Activated gamma-delta T cell treated with anti-CD3 and anti-CD28 coated beads, Interleukin-2, amount 50 U/mL, for 16 hours (primary cell): ENCODE measurements at regions not wholly inside any gene's neighbourhood (a gene's known extent, or its start where the extent isn't known, plus 50 kb on each side); places are given as distances from the start of the nearest gene placed in this dataset.

Source experiments
- DNase-seq: peaks from one replicate; pipeline ENCODE4 v3.0.0-alpha.2; 2020; ENCODE audit warnings: low read depth

DNA sequence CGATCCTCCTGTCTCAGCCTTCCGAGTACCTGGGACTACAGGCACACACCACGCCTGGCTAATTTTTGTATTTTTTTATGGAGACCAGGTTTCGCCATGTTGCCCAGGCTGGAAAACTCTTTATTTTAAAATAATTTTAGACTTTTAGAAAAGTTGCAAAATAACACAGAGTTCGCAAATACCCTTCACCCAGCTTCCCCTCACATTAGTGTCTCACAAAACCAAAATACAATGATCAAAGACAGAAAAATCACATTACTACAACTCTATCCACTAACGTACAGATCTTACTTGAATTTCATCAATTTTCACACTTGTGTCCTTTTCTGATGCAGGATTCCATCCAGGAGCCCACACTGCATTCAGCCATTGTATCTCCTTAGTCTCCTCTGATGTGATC, 58.8 kb upstream of the ERRFI1 start:
- no peak for DNase-seq

DNA sequence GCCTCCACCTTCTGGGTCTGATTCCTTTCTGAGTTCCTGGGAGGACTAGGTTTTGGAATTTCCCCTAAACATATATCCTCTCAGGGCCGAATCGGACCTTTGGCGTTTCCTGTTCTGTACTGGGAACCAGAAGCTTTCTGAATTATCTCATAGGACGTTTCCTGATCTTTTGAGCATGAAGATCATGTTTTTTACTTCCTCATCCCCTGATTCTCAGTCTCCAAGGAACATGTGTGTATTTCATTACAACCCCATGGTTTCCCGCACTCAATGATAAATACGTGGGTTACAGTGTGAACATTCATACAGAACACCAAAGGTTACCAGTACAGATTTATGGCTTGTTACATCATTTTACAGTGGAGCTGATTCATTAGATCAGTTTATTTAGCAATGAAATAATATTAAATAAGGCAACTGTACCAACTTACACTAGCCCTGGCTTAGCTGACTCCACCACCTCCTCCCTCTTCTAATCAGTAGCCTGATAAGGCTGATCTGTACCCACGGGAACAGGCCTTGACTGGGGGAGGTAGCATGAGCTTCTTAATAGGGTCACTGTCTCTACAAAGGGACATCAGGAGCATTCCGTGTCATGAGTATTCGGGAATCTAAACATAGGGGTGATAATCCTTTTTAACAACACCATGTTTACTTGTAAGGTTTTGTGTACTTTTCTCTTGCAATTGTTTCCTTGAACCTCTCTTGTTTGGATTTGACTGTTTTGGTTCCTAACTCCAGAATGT, 57.8 kb upstream of the ERRFI1 start:
- DNase-seq, result no peak

DNA sequence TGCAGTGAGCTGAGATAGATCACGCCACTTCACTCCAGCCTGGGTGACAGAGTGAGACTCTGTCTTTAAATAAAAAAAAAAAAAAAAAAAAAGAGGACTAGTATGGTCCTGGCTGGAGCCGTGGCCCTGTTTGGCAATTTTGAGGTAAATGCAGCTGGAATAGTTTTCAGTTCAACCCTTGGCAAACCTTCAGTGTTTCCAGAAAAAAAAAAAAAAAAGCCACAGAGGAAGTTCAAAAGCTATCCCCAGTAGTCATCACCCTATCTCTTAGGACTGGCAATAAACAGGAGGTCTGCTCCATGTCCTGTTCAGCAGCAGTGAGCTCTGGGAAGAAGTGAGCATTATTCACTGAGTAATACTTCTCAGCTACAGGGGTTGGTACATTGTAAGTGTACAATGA, 56.8 kb upstream of the ERRFI1 start:
- no peak for DNase-seq

DNA sequence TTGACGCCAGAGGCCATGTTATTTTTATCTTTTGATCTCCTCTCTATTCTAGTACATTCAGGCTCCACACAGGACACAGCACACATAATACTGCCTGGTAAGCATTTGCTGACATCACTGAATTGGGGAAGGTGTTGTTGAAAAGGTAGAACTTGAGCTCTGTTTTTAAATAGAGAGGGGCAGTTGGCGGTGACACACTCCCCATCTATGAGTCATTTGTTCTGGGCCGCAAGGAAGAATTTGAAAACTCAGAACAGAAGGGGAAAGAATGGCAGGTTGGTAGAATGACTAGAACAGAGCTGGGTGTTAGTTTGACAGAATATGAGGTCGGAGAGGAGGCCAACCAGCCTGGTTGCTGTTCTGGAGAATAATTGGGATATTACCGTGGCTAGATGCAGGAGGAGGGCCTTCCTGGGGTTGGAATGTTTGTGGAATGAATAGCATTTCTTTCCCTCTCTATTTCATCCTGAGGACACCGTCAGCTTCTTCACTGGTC, 52.1 kb upstream of the ERRFI1 start:
- no peak for DNase-seq

DNA sequence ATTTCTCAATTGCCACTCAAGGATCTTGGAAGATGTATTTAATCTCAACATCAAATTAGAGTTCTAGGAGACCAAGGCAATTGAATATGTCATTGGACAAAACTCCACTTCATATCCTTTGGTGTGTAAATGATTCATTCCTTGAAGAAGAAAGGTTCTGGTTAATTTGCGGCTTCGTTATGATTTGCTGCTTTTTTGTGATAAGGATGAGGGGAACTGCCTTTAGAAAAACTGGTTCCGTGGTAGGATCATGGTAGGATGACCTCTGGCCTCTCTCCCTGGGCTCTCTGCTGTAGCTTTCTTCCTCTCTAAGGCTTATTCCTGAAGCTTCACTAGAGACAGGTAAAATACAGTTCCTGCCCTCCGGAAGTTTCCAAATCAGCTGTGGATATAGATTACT, 51.5 kb upstream of the ERRFI1 start:
- no peak for DNase-seq

DNA sequence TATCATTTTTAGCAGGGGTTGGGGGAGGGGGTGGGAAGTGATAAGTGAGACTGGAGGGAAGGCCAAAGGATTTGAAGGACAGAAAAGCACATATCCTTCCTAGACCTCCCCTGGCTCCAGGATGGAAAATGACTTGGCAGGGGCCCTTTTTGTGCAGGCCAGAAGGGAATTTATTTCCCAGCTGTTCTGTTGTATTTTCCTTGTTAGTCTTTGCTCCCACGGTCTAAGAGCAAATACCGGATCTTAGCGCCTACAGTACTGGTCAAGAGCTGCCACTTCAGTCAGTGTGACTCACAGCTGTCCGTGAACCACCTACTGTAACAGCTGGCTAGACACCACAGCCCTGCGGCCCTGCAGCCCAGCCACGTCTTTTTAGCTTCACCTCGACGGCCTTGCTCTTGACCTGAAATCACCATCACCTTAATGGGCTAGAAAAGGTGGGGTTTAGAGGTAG, 51.0 kb upstream of the ERRFI1 start:
- no peak for DNase-seq

DNA sequence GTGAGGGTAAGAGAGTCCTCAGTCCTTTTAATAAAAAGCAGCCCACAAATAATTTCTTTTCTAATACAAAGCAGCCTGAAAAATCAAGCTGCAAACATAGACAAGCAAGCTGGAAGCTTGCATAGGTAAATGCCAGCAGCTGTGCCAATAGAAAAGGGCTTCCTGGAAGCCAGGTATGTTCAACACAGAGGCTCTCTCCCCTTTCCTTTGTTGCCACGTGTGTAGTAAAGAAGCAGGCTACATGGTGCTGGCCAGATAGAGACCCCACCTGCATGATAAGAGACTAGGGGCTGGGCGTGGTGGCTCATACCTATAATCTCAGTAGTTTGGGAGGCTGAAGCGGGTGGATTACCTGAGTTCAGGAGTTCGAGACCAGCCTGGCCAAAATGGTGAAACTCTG, 50.1 kb upstream of the ERRFI1 start:
- no peak for DNase-seq
